ENCODE measurements at regions not wholly inside any gene's neighbourhood (a gene's known extent, or its start where the extent isn't known, plus 50 kb on each side); places are given as distances from the start of the nearest gene placed in this dataset.
"Not testable (repeated sequence)": the region's sequence is repeated elsewhere in the genome, so short reads cannot be mapped to it uniquely, and the experiment has no call there.

DNA sequence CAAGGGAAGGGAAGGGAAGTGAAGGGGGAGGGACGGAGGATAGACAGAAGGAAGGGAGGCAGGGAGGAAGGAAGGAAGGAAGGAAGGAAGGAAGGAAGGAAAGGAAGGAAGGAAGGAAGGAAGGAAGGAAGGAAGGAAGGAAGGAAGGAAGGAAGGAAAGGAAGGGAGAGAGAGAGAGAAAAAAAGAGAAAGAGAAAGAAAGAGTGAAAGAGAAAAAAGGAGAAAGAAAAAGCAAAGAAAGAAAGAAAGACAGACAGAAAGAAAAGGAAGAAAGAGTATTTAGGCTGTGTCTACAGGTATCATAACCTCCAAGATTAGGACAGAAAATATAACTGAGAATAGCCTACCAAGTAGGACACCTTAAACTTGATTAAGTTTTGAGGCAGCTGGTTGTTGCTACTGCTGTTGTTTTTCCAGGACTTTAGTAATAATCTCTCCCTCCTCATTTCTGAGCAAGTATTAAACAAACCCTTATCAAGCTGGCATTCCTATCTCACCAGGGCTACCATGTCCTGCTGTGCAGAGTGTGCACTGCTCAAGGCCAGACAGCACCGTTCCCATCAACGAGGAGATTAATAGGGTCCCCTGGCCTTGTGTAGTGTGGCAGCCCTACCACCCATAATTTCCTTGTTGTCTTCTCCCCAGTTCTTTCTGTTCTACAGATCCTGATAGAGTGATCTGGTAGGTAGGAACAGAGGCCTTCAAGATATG is 90.5 kb upstream of the FHL2 start:
- Histone ChIP-seq H3K4me3 (ENCODE audit: insufficient read length, low read depth) (no peak overlapping the region), H3K36me3 (ENCODE audit: insufficient read depth, insufficient read length, low read length) (no peaks in the 10 kb centered on the region), H3K9me3 (ENCODE audit: insufficient read depth, low read length) (no peaks in the 10 kb centered on the region), H3K27me3 (ENCODE audit: insufficient read depth, insufficient read length) (no peaks in the 10 kb centered on the region), H3K9ac (ENCODE audit: insufficient read length, low read depth) (no peak overlapping the region), H3K4me1 (ENCODE audit: insufficient read depth, insufficient read length) (no peaks in the 10 kb centered on the region)
- TF ChIP-seq SUZ12 (IDR thresholded peaks at IDR 0.05; ENCODE audit: extremely low read depth, insufficient read depth, insufficient read length) = no peak
- no peak for TF ChIP-seq ZNF274 (IDR thresholded peaks at IDR 0.05; ENCODE audit: low read depth, low read length)
- no peak for TF ChIP-seq YY1 (IDR thresholded peaks at IDR 0.05; ENCODE audit: insufficient read depth, insufficient read length)
- DNase-seq (ENCODE audit: low read depth, low spot score) = no peak

- H3K4me1 ChIP-seq (ENCODE audit: insufficient read depth, insufficient read length) = no peaks in the 10 kb centered on the region
- H3K9me3 ChIP-seq (ENCODE audit: insufficient read depth, low read length) = no peaks in the 10 kb centered on the region
- no peak for DNase-seq (ENCODE audit: low read depth, low spot score)
- H3K27me3 ChIP-seq (ENCODE audit: insufficient read depth, insufficient read length) = no peaks in the 10 kb centered on the region
- TF ChIP-seq ZNF274 (IDR thresholded peaks at IDR 0.05; ENCODE audit: low read depth, low read length) (no peak), YY1 (IDR thresholded peaks at IDR 0.05; ENCODE audit: insufficient read depth, insufficient read length) (no peak), SUZ12 (IDR thresholded peaks at IDR 0.05; ENCODE audit: extremely low read depth, insufficient read depth, insufficient read length) (no peak)
- H3K36me3 ChIP-seq (ENCODE audit: insufficient read depth, insufficient read length, low read length) = no peaks in the 10 kb centered on the region
- H3K9ac ChIP-seq (ENCODE audit: insufficient read length, low read depth) = no peak overlapping the region
- no peak overlapping the region for H3K4me3 ChIP-seq (ENCODE audit: insufficient read length, low read depth)
Measured at GRCh38 chr2:105488285-105488684, 89.4 kb upstream of the FHL2 start.

GRCh38 chr2:105487142-105488069 is 88.6 kb upstream of the FHL2 start:
- TF ChIP-seq ZNF274 (IDR thresholded peaks at IDR 0.05; ENCODE audit: low read depth, low read length) = no peak
- TF ChIP-seq YY1 (IDR thresholded peaks at IDR 0.05; ENCODE audit: insufficient read depth, insufficient read length) = no peak
- TF ChIP-seq SUZ12 (IDR thresholded peaks at IDR 0.05; ENCODE audit: extremely low read depth, insufficient read depth, insufficient read length) = no peak
- H3K9ac ChIP-seq (ENCODE audit: insufficient read length, low read depth) = no peak overlapping the region
- H3K4me1 ChIP-seq (ENCODE audit: insufficient read depth, insufficient read length) = no peaks in the 10 kb centered on the region
- no peak overlapping the region for H3K4me3 ChIP-seq (ENCODE audit: insufficient read length, low read depth)
- no peaks in the 10 kb centered on the region for H3K27me3 ChIP-seq (ENCODE audit: insufficient read depth, insufficient read length)
- H3K9me3 ChIP-seq (ENCODE audit: insufficient read depth, low read length) = no peaks in the 10 kb centered on the region
- H3K36me3 ChIP-seq (ENCODE audit: insufficient read depth, insufficient read length, low read length) = no peaks in the 10 kb centered on the region
- no peak for DNase-seq (ENCODE audit: low read depth, low spot score)

DNA sequence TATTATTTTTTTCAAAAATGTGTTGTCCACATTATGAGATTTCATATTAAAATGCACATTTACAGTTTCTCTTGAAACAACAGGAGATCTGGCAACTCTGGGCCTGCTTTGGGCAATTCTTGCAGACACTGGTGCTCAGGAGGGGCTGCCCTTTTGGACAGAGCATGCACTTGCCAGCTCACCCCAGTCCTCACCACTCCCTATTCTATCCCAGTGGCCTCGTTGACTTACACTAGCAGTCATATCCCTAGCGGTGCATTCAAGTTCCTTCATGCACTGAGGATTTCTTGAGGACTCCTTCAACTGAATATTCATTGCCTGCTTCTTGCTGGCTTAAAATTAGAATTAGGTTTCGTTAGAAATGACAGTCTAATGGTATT is 87.9 kb upstream of the FHL2 start:
- Histone ChIP-seq H3K4me1 (ENCODE audit: insufficient read depth, insufficient read length) (no peaks in the 10 kb centered on the region), H3K36me3 (ENCODE audit: insufficient read depth, insufficient read length, low read length) (no peaks in the 10 kb centered on the region), H3K4me3 (ENCODE audit: insufficient read length, low read depth) (no peak overlapping the region), H3K9ac (ENCODE audit: insufficient read length, low read depth) (no peak overlapping the region), H3K27me3 (ENCODE audit: insufficient read depth, insufficient read length) (no peaks in the 10 kb centered on the region), H3K9me3 (ENCODE audit: insufficient read depth, low read length) (no peaks in the 10 kb centered on the region)
- TF ChIP-seq YY1 (IDR thresholded peaks at IDR 0.05; ENCODE audit: insufficient read depth, insufficient read length) (no peak), SUZ12 (IDR thresholded peaks at IDR 0.05; ENCODE audit: extremely low read depth, insufficient read depth, insufficient read length) (no peak), ZNF274 (IDR thresholded peaks at IDR 0.05; ENCODE audit: low read depth, low read length) (no peak)
- DNase-seq (ENCODE audit: low read depth, low spot score) = no peak

GRCh38 chr2:105478670-105479069 is 79.8 kb upstream of the FHL2 start:
- H3K4me1 ChIP-seq (ENCODE audit: insufficient read depth, insufficient read length) = no peaks in the 10 kb centered on the region
- DNase-seq (ENCODE audit: low read depth, low spot score) = no peak
- no peaks in the 10 kb centered on the region for H3K27me3 ChIP-seq (ENCODE audit: insufficient read depth, insufficient read length)
- H3K4me3 ChIP-seq (ENCODE audit: insufficient read length, low read depth) = no peak overlapping the region
- H3K36me3 ChIP-seq (ENCODE audit: insufficient read depth, insufficient read length, low read length) = no peaks in the 10 kb centered on the region
- no peaks in the 10 kb centered on the region for H3K9me3 ChIP-seq (ENCODE audit: insufficient read depth, low read length)
- TF ChIP-seq ZNF274 (IDR thresholded peaks at IDR 0.05; ENCODE audit: low read depth, low read length) (no peak), SUZ12 (IDR thresholded peaks at IDR 0.05; ENCODE audit: extremely low read depth, insufficient read depth, insufficient read length) (no peak), YY1 (IDR thresholded peaks at IDR 0.05; ENCODE audit: insufficient read depth, insufficient read length) (no peak)
- no peak overlapping the region for H3K9ac ChIP-seq (ENCODE audit: insufficient read length, low read depth)

- H3K9ac ChIP-seq (ENCODE audit: insufficient read length, low read depth); H3K27me3 ChIP-seq (ENCODE audit: insufficient read depth, insufficient read length); H3K4me3 ChIP-seq (ENCODE audit: insufficient read length, low read depth); DNase-seq (ENCODE audit: low read depth, low spot score); H3K36me3 ChIP-seq (ENCODE audit: insufficient read depth, insufficient read length, low read length); H3K9me3 ChIP-seq (ENCODE audit: insufficient read depth, low read length); H3K4me1 ChIP-seq (ENCODE audit: insufficient read depth, insufficient read length): not testable (repeated sequence)
Measured at GRCh38 chr2:105477050-105477620, 78.3 kb upstream of the FHL2 start.

GRCh38 chr2:105473011-105473410 is 74.2 kb upstream of the FHL2 start:
- no peak overlapping the region for H3K4me3 ChIP-seq (ENCODE audit: insufficient read length, low read depth)
- H3K4me1 ChIP-seq (ENCODE audit: insufficient read depth, insufficient read length) = peaks cover 4% of the 10 kb centered on the region
- no peaks in the 10 kb centered on the region for H3K36me3 ChIP-seq (ENCODE audit: insufficient read depth, insufficient read length, low read length)
- H3K9ac ChIP-seq (ENCODE audit: insufficient read length, low read depth) = no peak overlapping the region
- H3K9me3 ChIP-seq (ENCODE audit: insufficient read depth, low read length) = no peaks in the 10 kb centered on the region
- H3K27me3 ChIP-seq (ENCODE audit: insufficient read depth, insufficient read length) = no peaks in the 10 kb centered on the region
- TF ChIP-seq YY1 (IDR thresholded peaks at IDR 0.05; ENCODE audit: insufficient read depth, insufficient read length) (no peak), SUZ12 (IDR thresholded peaks at IDR 0.05; ENCODE audit: extremely low read depth, insufficient read depth, insufficient read length) (no peak), ZNF274 (IDR thresholded peaks at IDR 0.05; ENCODE audit: low read depth, low read length) (no peak)
- no peak for DNase-seq (ENCODE audit: low read depth, low spot score)

Data from NT2/D1 (cell line).